Middle frontal gyrus (tissue), 1 donor: ENCODE measurements at regions not wholly inside any gene's neighbourhood (a gene's known extent, or its start where the extent isn't known, plus 50 kb on each side); places are given as distances from the start of the nearest gene placed in this dataset.

Source experiments
- DNase-seq: peaks from one replicate; pipeline ENCODE4 v3.0.0-alpha.2; 2015; ENCODE audit warnings: low spot score; ENCODE audit errors: extremely low spot score

GRCh38 chr4:29213020-29213419 is 1507.1 kb upstream of the PCDH7 start:
- DNase-seq, result no peak

- DNase-seq, result no peak
Measured at GRCh38 chr4:29220761-29221160, 1499.4 kb upstream of the PCDH7 start.

DNA sequence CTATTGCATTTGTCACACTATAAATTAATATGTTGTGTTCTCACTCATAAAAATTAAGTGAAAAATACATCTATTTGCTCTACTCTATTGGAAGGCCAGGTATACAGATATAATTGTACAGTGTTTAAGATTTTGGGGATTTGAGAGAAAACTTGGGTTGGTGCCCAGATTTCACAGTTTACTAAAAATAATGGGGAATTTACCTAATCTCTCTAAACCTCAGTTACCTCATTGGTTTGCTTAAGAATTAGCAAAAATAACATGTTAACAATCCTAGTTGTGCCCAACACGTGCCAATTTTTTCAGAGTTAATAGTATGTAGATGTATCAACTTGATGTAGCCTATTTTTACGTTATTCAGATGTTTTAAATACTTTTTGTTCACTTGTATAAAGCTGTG is 1495.3 kb upstream of the PCDH7 start:
- DNase-seq, result no peak

DNA sequence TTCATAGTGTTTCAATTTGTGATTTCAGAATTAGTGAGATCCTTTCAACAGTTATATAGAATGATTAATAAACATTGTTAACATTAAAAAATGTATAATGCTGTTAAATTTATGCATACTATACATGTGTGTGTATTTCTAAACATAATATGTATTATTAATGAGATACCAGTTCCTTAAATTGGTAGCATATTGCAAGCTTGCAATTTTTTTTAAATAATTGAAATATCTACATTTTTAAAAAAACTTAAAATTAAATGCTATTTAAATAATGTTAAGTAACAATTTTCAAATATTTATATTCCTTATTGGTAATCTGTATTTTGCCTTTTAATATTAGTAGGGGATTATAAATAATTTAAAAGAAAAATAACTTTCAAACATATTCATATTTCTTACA is 1479.5 kb upstream of the PCDH7 start:
- no peak for DNase-seq

DNA sequence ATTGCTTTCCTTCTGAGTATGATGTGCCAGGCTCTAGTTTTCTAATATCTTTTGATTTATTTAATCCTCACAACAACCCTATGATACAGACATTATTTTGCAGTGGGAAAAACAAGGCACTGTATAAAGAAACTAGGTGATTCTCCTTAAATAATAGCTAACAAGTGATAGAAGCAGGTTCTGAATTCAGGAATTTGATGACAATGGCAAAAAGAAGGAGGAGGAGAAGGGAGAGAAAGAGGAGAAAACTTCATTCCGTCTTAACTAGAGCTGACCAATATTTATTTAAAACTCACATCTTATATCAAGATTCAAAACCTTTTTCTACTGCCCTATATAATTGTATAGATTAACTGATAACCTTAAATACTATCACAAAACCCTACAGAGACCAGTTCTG is 1477.1 kb upstream of the PCDH7 start:
- DNase-seq, result no peak

DNA sequence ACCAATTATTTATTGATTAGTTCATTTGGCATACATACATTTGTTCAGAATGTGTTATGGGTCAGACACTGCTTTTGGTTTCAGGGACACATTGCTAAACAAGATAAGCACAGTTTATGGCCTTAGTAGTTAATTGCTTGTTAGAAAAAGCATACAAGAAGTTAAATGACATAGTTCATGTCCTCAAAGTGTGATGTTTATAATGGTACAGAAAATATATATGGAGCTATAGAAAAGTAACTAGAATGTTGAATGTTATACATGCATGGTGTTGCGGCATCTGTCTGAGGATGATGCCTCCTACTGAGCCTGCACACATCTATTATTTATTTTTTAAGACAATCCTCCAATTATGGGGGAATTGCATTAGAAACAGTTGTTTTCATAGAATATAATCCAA is 1476.3 kb upstream of the PCDH7 start:
- no peak for DNase-seq

DNA sequence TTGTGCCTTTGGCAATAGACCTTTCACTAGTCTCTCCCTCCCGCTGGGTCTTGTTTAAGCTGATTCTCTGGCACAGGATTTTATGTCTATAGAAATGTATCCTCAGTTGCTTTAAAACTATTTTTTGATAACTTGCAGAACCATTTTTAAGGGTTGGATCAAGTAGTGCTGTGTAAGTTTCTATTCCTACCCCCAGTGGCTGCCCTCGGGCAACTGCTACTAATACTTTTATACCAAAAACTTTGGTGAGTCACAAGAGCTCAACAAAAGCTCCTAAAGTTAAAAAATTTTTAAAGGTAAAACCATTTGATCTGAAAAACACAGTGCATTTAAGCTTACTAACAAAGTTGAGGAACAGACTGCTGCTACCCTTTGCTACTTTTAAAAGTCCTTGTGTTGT is 1460.6 kb upstream of the PCDH7 start:
- no peak for DNase-seq

DNA sequence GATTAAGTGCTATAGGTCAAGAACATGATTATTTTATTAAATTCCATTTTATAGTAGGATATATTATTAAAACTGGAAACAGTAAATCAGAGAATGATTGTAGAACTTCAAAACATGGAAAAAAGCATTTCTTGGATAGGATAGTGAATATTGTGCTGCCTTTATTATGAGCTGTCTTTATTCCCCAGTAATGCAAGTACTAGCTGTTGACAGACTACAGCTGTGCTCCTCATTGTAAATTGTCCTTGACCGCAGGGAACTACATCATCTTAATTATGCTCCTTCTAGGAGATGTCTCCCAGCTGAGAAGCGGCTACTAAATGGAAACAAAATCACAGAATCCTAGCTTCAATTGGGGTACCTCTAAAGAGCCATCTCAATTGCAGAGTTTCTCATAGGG is 1457.2 kb upstream of the PCDH7 start:
- no peak for DNase-seq

DNA sequence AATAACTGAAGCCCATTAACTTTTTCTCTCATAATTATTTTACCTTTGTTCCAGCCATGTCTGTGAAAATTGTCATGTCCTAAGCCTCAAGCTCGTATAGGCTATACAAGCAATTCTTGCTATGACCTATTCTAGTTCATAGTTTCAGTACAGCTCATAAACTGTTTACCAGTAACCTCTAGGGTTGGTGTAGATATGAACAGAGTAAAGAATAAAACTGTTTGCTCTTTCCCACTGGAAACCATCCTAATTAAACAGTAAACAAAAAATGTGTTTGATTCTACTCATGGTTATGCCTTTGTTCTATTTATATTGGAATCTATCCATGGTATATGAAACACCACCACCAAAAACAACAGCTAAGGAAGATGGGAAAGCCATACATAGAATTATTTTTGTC is 1444.0 kb upstream of the PCDH7 start:
- DNase-seq, result no peak

DNA sequence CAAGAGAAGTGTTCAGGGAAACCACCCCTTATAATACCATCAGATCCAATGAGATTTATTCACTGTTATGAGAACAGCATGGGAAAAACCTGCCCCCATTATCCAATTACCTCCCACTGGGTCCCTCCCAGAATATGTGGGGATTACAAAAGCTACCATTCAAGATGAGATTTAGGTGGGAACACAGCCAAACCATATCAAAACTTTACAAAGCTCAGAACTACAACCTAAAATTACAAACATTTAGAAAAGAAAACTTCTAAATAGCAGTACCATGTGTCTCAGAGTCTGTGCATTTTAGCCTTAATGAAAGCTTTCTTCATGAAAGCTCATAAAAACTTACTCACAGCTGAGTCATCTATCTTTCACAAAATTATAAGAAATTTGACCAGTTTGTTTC is 1442.8 kb upstream of the PCDH7 start:
- no peak for DNase-seq

DNA sequence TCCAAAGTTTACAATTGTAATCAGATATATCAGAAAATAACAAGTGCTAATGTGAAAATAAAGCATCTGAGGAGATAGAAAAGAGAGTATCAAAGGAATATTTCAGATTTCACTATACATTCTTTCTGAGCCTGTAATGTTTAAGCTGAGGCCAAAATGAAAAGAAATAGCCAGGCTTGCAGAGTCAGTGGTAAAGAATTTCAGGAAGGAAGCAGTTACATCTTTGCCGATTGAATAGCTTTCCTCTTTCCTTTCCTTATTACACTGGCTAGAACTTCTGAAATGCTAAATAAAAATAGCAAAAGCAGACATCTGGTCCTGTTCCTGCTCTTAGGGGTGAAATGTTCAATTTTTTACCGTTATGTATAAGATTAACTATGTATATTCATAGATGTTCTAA is 1441.6 kb upstream of the PCDH7 start:
- no peak for DNase-seq

DNA sequence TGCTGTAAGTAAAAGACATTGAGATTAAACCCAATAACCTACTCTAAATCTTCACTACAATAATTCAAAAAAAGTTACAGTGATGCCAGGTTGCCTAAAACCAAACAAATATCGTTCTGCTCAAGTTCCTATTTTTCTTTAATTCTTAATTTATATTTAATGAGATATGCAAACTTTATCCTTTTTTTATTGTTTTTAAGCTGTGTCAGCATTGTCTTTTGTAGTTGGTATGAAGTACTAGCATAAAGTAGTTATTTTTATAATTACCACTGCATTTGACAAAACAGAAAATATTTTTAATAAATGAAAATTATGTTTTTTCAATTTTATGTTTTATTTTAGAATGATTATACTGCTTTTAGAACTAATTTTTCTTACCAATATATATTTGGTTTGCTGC is 1431.1 kb upstream of the PCDH7 start:
- DNase-seq, result no peak

GRCh38 chr4:29295280-29295679 is 1424.9 kb upstream of the PCDH7 start:
- DNase-seq, result no peak

DNA sequence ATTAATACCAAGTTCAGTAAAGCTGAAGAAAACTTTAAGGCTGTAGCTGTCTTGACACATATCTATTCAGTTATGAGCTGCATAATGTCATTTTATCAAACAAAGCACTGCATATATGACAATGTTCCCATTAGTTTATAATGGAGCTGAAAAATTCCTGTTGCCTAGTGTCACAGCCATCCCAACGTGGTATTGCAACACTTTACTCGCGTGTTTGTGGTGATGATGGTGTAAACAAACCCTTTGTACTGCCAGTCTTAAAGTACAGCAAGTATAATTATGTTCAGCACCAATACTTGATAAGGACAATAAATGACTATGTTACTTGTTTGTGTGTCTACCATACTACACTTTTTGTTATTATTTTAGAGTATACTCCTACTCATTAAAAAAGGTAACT is 1415.6 kb upstream of the PCDH7 start:
- no peak for DNase-seq

- DNase-seq, result no peak
Measured at GRCh38 chr4:29307256-29307655, 1412.9 kb upstream of the PCDH7 start.

- no peak for DNase-seq
Measured at GRCh38 chr4:29307755-29308154, 1412.4 kb upstream of the PCDH7 start.

DNA sequence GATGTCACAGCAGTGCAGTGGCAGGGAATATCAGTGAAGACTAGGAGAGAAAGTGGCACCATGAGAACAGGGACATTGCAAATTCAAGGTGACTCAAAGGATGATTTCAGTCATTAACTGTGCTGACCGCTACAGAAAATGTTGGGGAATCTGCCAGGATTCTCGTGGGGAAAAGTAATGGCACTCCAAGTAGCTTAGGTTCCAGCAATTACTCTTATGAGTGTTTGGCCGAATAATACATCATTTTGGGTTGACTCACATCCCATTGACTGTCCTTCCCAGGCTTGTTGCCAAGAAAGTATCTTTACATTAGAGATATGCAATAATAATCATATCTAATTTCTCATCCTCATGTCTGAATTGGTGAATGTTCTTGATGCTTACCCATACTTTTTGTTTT is 1411.1 kb upstream of the PCDH7 start:
- DNase-seq, result no peak

- DNase-seq, result no peak
Measured at GRCh38 chr4:29310252-29310651, 1409.9 kb upstream of the PCDH7 start.

DNA sequence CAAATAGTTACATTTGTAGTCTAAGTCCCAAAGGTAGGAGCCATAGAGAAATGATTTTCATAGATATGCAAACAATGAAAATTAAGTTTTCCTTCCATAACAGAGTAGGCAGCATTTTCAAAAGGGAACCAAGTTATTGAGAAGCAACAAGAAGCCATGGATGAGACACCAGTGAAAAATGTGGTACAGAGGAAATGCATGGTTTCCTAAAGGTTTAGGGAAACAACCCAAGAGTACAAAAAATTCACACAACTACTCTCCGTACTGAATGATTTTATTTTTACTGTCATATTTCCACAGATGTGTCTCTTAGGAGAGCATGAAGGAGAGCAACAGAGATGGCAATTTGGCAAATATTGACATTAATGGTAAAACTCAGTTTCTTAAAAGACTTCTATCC is 1408.9 kb upstream of the PCDH7 start:
- no peak for DNase-seq

GRCh38 chr4:29319663-29320340 is 1400.4 kb upstream of the PCDH7 start:
- no peak for DNase-seq

- DNase-seq, result no peak
Measured at GRCh38 chr4:29320947-29321620, 1399.1 kb upstream of the PCDH7 start.

- no peak for DNase-seq
Measured at GRCh38 chr4:29326004-29326403, 1394.2 kb upstream of the PCDH7 start.

DNA sequence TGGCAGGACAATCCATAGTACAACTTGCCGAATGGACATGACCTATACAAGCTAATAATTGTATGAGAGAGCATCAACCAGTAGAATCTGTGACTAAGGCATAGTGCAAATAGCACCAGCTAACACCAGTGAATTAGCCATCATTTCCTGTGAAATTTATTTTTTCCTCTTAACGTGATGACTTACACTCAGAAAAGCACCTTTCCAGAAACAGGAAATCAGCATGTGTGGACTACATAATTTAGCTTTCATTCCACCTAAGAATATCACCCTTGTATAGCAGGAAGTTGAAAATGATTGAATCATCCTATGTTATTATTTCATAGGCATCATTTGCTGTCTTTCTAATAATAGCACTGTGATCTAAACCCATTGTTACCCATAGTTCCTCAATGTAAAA is 1393.4 kb upstream of the PCDH7 start:
- no peak for DNase-seq
